ENCODE measurements at regions not wholly inside any gene's neighbourhood (a gene's known extent, or its start where the extent isn't known, plus 50 kb on each side); places are given as distances from the start of the nearest gene placed in this dataset.

DNA sequence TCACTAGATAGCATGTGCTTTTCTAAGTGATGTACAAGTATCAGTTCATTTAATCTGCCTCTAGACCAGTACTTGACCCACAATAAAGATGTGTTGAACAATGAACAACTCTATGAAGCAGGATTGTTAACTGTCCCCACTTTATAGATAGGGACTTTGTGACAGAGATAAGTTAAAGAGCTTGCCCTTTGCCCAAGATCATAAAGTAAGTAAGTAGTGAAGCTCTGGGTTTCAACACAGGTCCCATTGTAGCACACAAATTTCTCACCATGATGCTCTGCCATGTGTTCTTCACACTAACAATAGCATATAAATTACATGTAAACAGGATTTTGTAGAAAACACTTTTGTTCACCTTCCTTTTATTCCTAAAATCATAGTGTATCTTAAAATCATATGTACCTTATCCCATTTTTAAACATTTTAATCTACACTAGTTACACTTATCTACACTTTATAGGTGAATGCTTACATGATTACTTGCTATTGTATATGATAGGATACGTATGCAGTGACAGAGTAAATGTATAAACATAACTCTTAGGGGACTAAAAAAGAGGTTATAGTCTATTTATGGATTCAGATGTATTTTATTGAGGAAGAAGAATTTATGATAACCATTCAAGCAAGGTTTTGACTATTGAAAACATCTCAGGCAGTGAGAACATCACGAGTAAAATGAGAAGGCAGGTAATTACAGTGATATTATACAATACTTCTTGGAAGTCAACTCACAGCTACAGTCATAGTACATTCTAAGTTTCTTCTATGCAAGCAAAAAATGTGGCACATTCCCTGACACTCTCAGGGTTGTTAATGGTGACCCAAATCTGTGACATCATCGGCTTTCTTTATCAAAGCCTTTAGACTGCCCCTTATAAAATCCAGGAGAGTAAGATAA, 2275.1 kb downstream of the PCDH7 start:
- TF ChIP-seq, protein P1, sequence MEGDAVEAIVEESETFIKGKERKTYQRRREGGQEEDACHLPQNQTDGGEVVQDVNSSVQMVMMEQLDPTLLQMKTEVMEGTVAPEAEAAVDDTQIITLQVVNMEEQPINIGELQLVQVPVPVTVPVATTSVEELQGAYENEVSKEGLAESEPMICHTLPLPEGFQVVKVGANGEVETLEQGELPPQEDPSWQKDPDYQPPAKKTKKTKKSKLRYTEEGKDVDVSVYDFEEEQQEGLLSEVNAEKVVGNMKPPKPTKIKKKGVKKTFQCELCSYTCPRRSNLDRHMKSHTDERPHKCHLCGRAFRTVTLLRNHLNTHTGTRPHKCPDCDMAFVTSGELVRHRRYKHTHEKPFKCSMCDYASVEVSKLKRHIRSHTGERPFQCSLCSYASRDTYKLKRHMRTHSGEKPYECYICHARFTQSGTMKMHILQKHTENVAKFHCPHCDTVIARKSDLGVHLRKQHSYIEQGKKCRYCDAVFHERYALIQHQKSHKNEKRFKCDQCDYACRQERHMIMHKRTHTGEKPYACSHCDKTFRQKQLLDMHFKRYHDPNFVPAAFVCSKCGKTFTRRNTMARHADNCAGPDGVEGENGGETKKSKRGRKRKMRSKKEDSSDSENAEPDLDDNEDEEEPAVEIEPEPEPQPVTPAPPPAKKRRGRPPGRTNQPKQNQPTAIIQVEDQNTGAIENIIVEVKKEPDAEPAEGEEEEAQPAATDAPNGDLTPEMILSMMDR (conservative IDR thresholded peaks at IDR 0.05; ENCODE audit: low read length), result no peak
- TF ChIP-seq EZH2phosphoT487 (IDR thresholded peaks at IDR 0.05; ENCODE audit: borderline replicate concordance), result no peak

All from Loucy (cell line).